Naive thymus-derived CD4-positive, alpha-beta T cell (primary cell): ENCODE measurements at regions not wholly inside any gene's neighbourhood (a gene's known extent, or its start where the extent isn't known, plus 50 kb on each side); places are given as distances from the start of the nearest gene placed in this dataset.

Experiments
- ATAC-seq: fragments of 150-1000 bp; cut with Tn5 transposase; 2 replicates; pipeline ENCODE4 v1.10.0; 2021; ENCODE audit warnings: mild to moderate bottlenecking, moderate library complexity
- CTCF ChIA-PET: fragments of 350-600 bp; sonication (Branson Sonifier 250); formaldehyde crosslinking; loops from one replicate; lab custom pipeline; 2021; ENCODE audit warnings: antibody characterized with exemption; lab: Charles Lee
- POLR2A ChIA-PET: fragments of 350-600 bp; sonication (Branson Sonifier 250); formaldehyde crosslinking; loops from one replicate; lab custom pipeline; 2021; ENCODE audit warnings: antibody characterized with exemption, inconsistent platforms; lab: Charles Lee
- DNase-seq, 9 donors: peaks; one replicate each; pipeline versions ENCODE4 v3.0.0 to v3.0.0-alpha.2; 2020 to 2022; ENCODE audit warnings: mixed read lengths in 1 of 9
- H3K27ac ChIP-seq: one replicate; pipeline ENCODE4 v1.7.0; 2013; ENCODE audit warnings: mild to moderate bottlenecking, low read depth, low read length, moderate library complexity
- H3K27me3 ChIP-seq, 2 donors: one replicate each; pipeline ENCODE4 v1.7.0; 2013; ENCODE audit warnings: low read length in 2 of 2, mild to moderate bottlenecking in 2 of 2, moderate library complexity in 2 of 2; ENCODE audit not compliant: control insufficient read depth in 2 of 2, insufficient read depth in 2 of 2
- H3K36me3 ChIP-seq, 3 experiments: 1 replicate in 2 of 3; 2 replicates in 1 of 3; pipeline ENCODE4 v1.7.0; 2013; ENCODE audit warnings: low read length in 3 of 3, mild to moderate bottlenecking in 3 of 3, moderate library complexity in 1 of 3; ENCODE audit not compliant: insufficient read depth in 3 of 3, control insufficient read depth in 2 of 3
- H3K4me1 ChIP-seq, 2 donors: one replicate each; pipeline ENCODE4 v1.7.0; 2013; ENCODE audit warnings: low read length in 2 of 2, mild to moderate bottlenecking in 2 of 2, moderate library complexity in 1 of 2; ENCODE audit not compliant: control insufficient read depth in 2 of 2, insufficient read depth in 2 of 2
- H3K4me3 ChIP-seq: 2 replicates; pipeline ENCODE4 v1.7.0; 2013; ENCODE audit warnings: mild to moderate bottlenecking, low read length
- H3K9me3 ChIP-seq, 3 experiments: 1 replicate in 2 of 3; 2 replicates in 1 of 3; pipeline ENCODE4 v1.7.0; 2013; ENCODE audit warnings: low read length in 3 of 3; ENCODE audit not compliant: control insufficient read depth in 2 of 3
- H3K27ac Mint-ChIP-seq, 9 donors: one replicate each; pipeline ENCODE4 v1.8.0; 2020 to 2022; ENCODE audit warnings: mixed read lengths in 9 of 9, mild to moderate bottlenecking in 8 of 9, moderate library complexity in 5 of 9, inconsistent platforms in 2 of 9
- H3K27me3 Mint-ChIP-seq, 5 donors: one replicate each; pipeline ENCODE4 v1.8.0; 2021 to 2022; ENCODE audit warnings: mixed read lengths in 5 of 5, mild to moderate bottlenecking in 1 of 5
- H3K36me3 Mint-ChIP-seq, 5 donors: one replicate each; pipeline ENCODE4 v1.8.0; 2020 to 2022; ENCODE audit warnings: mixed read lengths in 5 of 5, mild to moderate bottlenecking in 3 of 5, inconsistent platforms in 1 of 5
- H3K4me1 Mint-ChIP-seq, 7 donors: one replicate each; pipeline ENCODE4 v1.8.0; 2020 to 2022; ENCODE audit warnings: mixed read lengths in 7 of 7, mild to moderate bottlenecking in 3 of 7, inconsistent platforms in 1 of 7
- H3K4me3 Mint-ChIP-seq, 10 donors: one replicate each; pipeline ENCODE4 v1.8.0; 2020 to 2022; ENCODE audit warnings: mild to moderate bottlenecking in 10 of 10, mixed read lengths in 10 of 10, moderate library complexity in 6 of 10, inconsistent platforms in 2 of 10
- H3K9me3 Mint-ChIP-seq, 11 donors: one replicate each; pipeline ENCODE4 v1.8.0; 2020 to 2022; ENCODE audit warnings: mixed read lengths in 11 of 11, mild to moderate bottlenecking in 4 of 11, inconsistent platforms in 1 of 11, moderate library complexity in 1 of 11
- intact Hi-C, 2 donors: fragments of 100-400 bp; cut with micrococcal nuclease; formaldehyde crosslinking; loops; one replicate each; pipeline ENCODE4 v1.15.1; 2023

- Mint-ChIP-seq H3K4me1 (peaks cover 0 to 8% (median 4%) of the 10 kb centered on the region in 7 donors), H3K4me3 (peak overlapping the region in 1 of 10 donors; percentile 60), H3K36me3 (no peaks in the 10 kb centered on the region), H3K27me3 (no peaks in the 10 kb centered on the region), H3K27ac (peak overlapping the region in 1 of 9 donors; percentile 69), H3K9me3 (peaks cover 0 to 13% (median 0%) of the 10 kb centered on the region in 11 donors)
- H3K36me3 ChIP-seq = no peaks in the 10 kb centered on the region
- no peaks in the 10 kb centered on the region for H3K27me3 ChIP-seq
- no peak overlapping the region for H3K4me3 ChIP-seq
- intact Hi-C loops = no loop called here
- ATAC-seq (no peak), DNase-seq (no peak)
- no peak overlapping the region for H3K27ac ChIP-seq
- ChIA-PET CTCF (no interaction called here), POLR2A (no interaction called here)
- no peaks in the 10 kb centered on the region for H3K9me3 ChIP-seq
- no peaks in the 10 kb centered on the region for H3K4me1 ChIP-seq
These were observed 75.9 kb upstream of the RERGL start for GRCh38 chr12:18165889-18166288.

- no peak for DNase-seq
- Mint-ChIP-seq H3K36me3 (no peaks in the 10 kb centered on the region), H3K27me3 (no peaks in the 10 kb centered on the region), H3K27ac (peak overlapping the region in 1 of 9 donors; percentile 69), H3K4me1 (peaks cover 0 to 8% (median 4%) of the 10 kb centered on the region in 7 donors), H3K4me3 (peak overlapping the region in 3 of 10 donors; percentile 7 to 60 (median 7)), H3K9me3 (peaks cover 0 to 10% (median 0%) of the 10 kb centered on the region in 11 donors)
- Histone ChIP-seq H3K27ac (no peak overlapping the region), H3K9me3 (no peaks in the 10 kb centered on the region), H3K4me1 (no peaks in the 10 kb centered on the region), H3K36me3 (no peaks in the 10 kb centered on the region), H3K4me3 (no peak overlapping the region), H3K27me3 (no peaks in the 10 kb centered on the region)
- ChIA-PET CTCF (no interaction called here), POLR2A (no interaction called here)
- ATAC-seq = no peak
- intact Hi-C loops = no loop called here
These were observed 75.5 kb upstream of the RERGL start for GRCh38 chr12:18165422-18165871.

- H3K4me3 ChIP-seq = no peak overlapping the region
- peaks cover 0 to 7% (median 4%) of the 10 kb centered on the region in 7 donors for H3K4me1 Mint-ChIP-seq
- H3K4me1 ChIP-seq = no peaks in the 10 kb centered on the region
- intact Hi-C loops = no loop called here
- H3K27me3 ChIP-seq = no peaks in the 10 kb centered on the region
- ATAC-seq = no peak
- ChIA-PET POLR2A (no interaction called here), CTCF (no interaction called here)
- H3K27me3 Mint-ChIP-seq = no peaks in the 10 kb centered on the region
- no peak overlapping the region for H3K27ac Mint-ChIP-seq
- no peak overlapping the region for H3K4me3 Mint-ChIP-seq
- H3K27ac ChIP-seq = no peak overlapping the region
- peaks cover 0 to 12% (median 0%) of the 10 kb centered on the region in 11 donors for H3K9me3 Mint-ChIP-seq
- no peaks in the 10 kb centered on the region for H3K36me3 ChIP-seq
- no peaks in the 10 kb centered on the region for H3K36me3 Mint-ChIP-seq
- no peaks in the 10 kb centered on the region for H3K9me3 ChIP-seq
- no peak for DNase-seq
These were observed 70.9 kb upstream of the RERGL start for GRCh38 chr12:18160901-18161300.

- CTCF ChIA-PET = no interaction called here
- no peak for ATAC-seq
- peaks cover 0 to 13% (median 2%) of the 10 kb centered on the region in 11 donors for H3K9me3 Mint-ChIP-seq
These were observed 69.0 kb upstream of the RERGL start for GRCh38 chr12:18158774-18159557.

GRCh38 chr12:18153826-18154225 is 63.8 kb upstream of the RERGL start:
- no peaks in the 10 kb centered on the region for H3K27me3 Mint-ChIP-seq
- CTCF ChIA-PET = no interaction called here
- Histone ChIP-seq H3K4me1 (no peaks in the 10 kb centered on the region), H3K4me3 (no peak overlapping the region), H3K36me3 (no peaks in the 10 kb centered on the region), H3K27me3 (no peaks in the 10 kb centered on the region), H3K9me3 (no peaks in the 10 kb centered on the region), H3K27ac (no peak overlapping the region)
- intact Hi-C loops = no loop called here
- DNase-seq (no peak), ATAC-seq (no peak)
- H3K27ac Mint-ChIP-seq = no peak overlapping the region
- POLR2A ChIA-PET = no interaction called here
- no peak overlapping the region for H3K4me3 Mint-ChIP-seq
- no peaks in the 10 kb centered on the region for H3K4me1 Mint-ChIP-seq
- H3K9me3 Mint-ChIP-seq = peaks cover 0 to 13% (median 0%) of the 10 kb centered on the region in 11 donors
- H3K36me3 Mint-ChIP-seq = no peaks in the 10 kb centered on the region

More at GRCh38 chr12:18158774-18159557, 69.0 kb upstream of the RERGL start:
- no peak overlapping the region for H3K27ac Mint-ChIP-seq
- no peaks in the 10 kb centered on the region for H3K36me3 Mint-ChIP-seq
- Histone ChIP-seq H3K4me3 (no peak overlapping the region), H3K4me1 (no peaks in the 10 kb centered on the region), H3K9me3 (no peaks in the 10 kb centered on the region), H3K27ac (no peak overlapping the region), H3K27me3 (no peaks in the 10 kb centered on the region), H3K36me3 (no peaks in the 10 kb centered on the region)
- DNase-seq = peak in 2 of 9 donors; percentile 13 to 24
- intact Hi-C loops = no loop called here
- H3K4me1 Mint-ChIP-seq = no peaks in the 10 kb centered on the region
- H3K27me3 Mint-ChIP-seq = no peaks in the 10 kb centered on the region
- POLR2A ChIA-PET = no interaction called here
- H3K4me3 Mint-ChIP-seq = no peak overlapping the region

- H3K36me3 ChIP-seq = no peaks in the 10 kb centered on the region
- Mint-ChIP-seq H3K27ac (no peak overlapping the region), H3K4me1 (no peaks in the 10 kb centered on the region), H3K9me3 (peaks cover 0 to 7% (median 0%) of the 10 kb centered on the region in 11 donors), H3K4me3 (no peak overlapping the region), H3K36me3 (no peaks in the 10 kb centered on the region), H3K27me3 (no peaks in the 10 kb centered on the region)
- no peaks in the 10 kb centered on the region for H3K4me1 ChIP-seq
- CTCF ChIA-PET = no interaction called here
- no peak overlapping the region for H3K27ac ChIP-seq
- intact Hi-C loops = no loop called here
- ATAC-seq (no peak), DNase-seq (no peak)
- H3K27me3 ChIP-seq = no peaks in the 10 kb centered on the region
- H3K9me3 ChIP-seq = no peaks in the 10 kb centered on the region
- POLR2A ChIA-PET = no interaction called here
- no peak overlapping the region for H3K4me3 ChIP-seq
These were observed 61.0 kb upstream of the RERGL start for GRCh38 chr12:18151036-18151435.

- DNase-seq (no peak), ATAC-seq (no peak)
- Mint-ChIP-seq H3K9me3 (peaks cover 0 to 5% (median 0%) of the 10 kb centered on the region in 11 donors), H3K27me3 (no peaks in the 10 kb centered on the region), H3K4me3 (no peak overlapping the region), H3K27ac (no peak overlapping the region), H3K4me1 (no peaks in the 10 kb centered on the region), H3K36me3 (no peaks in the 10 kb centered on the region)
- H3K27me3 ChIP-seq = no peaks in the 10 kb centered on the region
- no peaks in the 10 kb centered on the region for H3K4me1 ChIP-seq
- H3K9me3 ChIP-seq = no peaks in the 10 kb centered on the region
- no peaks in the 10 kb centered on the region for H3K36me3 ChIP-seq
- ChIA-PET CTCF (no interaction called here), POLR2A (no interaction called here)
- H3K27ac ChIP-seq = no peak overlapping the region
- intact Hi-C loops = no loop called here
- H3K4me3 ChIP-seq = no peak overlapping the region
These were observed 59.0 kb upstream of the RERGL start for GRCh38 chr12:18148961-18149360.
